GM12892 (cell line): ENCODE measurements at regions not wholly inside any gene's neighbourhood (a gene's known extent, or its start where the extent isn't known, plus 50 kb on each side); places are given as distances from the start of the nearest gene placed in this dataset.

Source experiments
- POLR2A ChIP-seq: IDR thresholded peaks from 2 replicates; pipeline ENCODE4 v1.6.1; 2011; ENCODE audit warnings: low read depth, low read length, control low read depth
- POLR2AphosphoS5 ChIP-seq: IDR thresholded peaks from 2 replicates; pipeline ENCODE4 v1.6.1; 2011; ENCODE audit warnings: low read depth, low read length, control low read depth

DNA sequence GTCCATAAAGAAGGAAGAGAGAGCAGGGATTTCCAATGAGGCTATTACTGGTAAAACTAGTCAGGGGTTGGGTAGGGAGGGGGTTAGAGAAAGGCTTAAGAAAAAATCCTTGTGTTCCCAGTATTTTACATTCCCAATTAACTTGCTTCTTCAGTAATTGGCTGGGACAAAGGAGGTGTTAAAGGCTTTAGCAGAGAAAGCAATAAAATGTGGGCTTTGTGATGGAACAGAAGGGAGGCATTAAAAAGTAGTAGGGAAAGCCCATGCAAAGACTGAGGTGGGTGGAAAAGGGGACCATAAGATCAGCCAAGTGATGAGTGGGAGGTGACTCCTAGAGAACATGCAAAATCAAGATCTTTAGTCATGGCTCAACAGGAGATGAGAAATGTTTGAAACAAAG lies 1467.2 kb downstream of the RPA4 start:
- TF ChIP-seq POLR2AphosphoS5 (no peak), POLR2A (no peak)
